NT2/D1 (cell line): ENCODE measurements at regions not wholly inside any gene's neighbourhood (a gene's known extent, or its start where the extent isn't known, plus 50 kb on each side); places are given as distances from the start of the nearest gene placed in this dataset.

Source experiments
- SUZ12 ChIP-seq: IDR thresholded peaks from 2 replicates; pipeline ENCODE4 v1.6.1; 2011; ENCODE audit not compliant: insufficient read length, insufficient read depth; ENCODE audit errors: extremely low read depth
- YY1 ChIP-seq: IDR thresholded peaks from 2 replicates; pipeline ENCODE4 v1.6.1; 2011; ENCODE audit not compliant: insufficient read length, insufficient read depth

DNA sequence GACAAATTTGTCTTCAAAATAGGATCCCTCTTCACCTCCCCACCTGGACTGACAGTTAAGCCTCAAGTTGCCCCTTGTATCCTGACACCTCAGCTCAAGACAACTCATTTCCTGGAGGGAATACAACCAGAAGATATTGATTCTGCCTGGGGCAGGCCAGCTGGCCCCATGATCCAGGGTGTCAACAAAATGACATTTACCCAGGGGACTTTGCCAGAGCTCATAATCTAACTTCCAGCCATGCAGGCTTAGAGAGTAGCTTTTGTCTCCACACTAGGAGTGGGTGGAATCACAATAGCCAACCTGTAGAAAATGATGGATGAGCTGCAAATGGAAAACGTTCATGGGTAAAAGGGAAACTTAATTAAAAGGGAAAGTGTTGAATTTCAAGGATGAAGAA lies 220.1 kb upstream of the DPP10 start:
- no peak for TF ChIP-seq YY1
- TF ChIP-seq SUZ12, result no peak
